HCT116 (cell line): ENCODE measurements at regions not wholly inside any gene's neighbourhood (a gene's known extent, or its start where the extent isn't known, plus 50 kb on each side); places are given as distances from the start of the nearest gene placed in this dataset.

ENCODE experiments used
- ATAC-seq: fragments of 200-7000 bp; cut with Tn5 transposase; 2 replicates; pipeline ENCODE4 v1.9.1; 2020; ENCODE audit warnings: mild to moderate bottlenecking, moderate library complexity
- BruUV-seq: library from RNA; stranded (reverse); fragments of 400-500 nt; replicated peaks from 2 replicates; lab custom pipeline; 2021; lab: Mats Ljungman, UMichigan
- CTCF ChIA-PET: fragments of 300-600 bp; sonication (Branson Sonifier 250); formaldehyde crosslinking; loops from one replicate; lab custom pipeline; 2021; ENCODE audit warnings: antibody characterized with exemption; lab: Charles Lee
- POLR2A ChIA-PET: fragments of 300-600, 350-600 bp; sonication (Branson Sonifier 250); formaldehyde crosslinking; loops from one replicate; lab custom pipeline; 2021; ENCODE audit warnings: antibody characterized with exemption; lab: Charles Lee
- RAD21 ChIA-PET, 2 experiments: fragments of 300-600 bp; sonication (Branson Sonifier 250); formaldehyde crosslinking; loops; one replicate each; lab custom pipeline; 2023; ENCODE audit warnings: low total read pairs in 2 of 2; ENCODE audit not compliant: uncharacterized antibody in 2 of 2, unreplicated experiment in 2 of 2, low non-redundant PET in 1 of 2; lab: Charles Lee
- DNase-seq: peaks from one replicate; pipeline ENCODE4 v3.0.0-alpha.2; 2010; ENCODE audit warnings: low read depth, low spot score
- H2AFZ ChIP-seq: fragments of 200-600 bp; shearing (Covaris generic), sonication (generic); 2 replicates; pipeline ENCODE4 v1.6.1; 2017; ENCODE audit warnings: low read depth, mixed run types, mixed read lengths, antibody characterized with exemption, low read length; ENCODE audit not compliant: poor library complexity, severe bottlenecking
- H3K27ac ChIP-seq: 2 replicates; pipeline ENCODE4 v1.5.1; 2012; ENCODE audit warnings: low read depth, low read length
- H3K27me3 ChIP-seq: fragments of 200-600 bp; sonication (generic); 2 replicates; pipeline ENCODE4 v1.6.1; 2016; ENCODE audit warnings: mixed run types, low read length, mixed read lengths; ENCODE audit not compliant: insufficient read depth
- H3K36me3 ChIP-seq, 2 experiments: fragments of 200-500 bp in 1 of 2; fragments of 200-600 bp in 1 of 2; sonication (Bioruptor generic) in 1 of 2; sonication (generic) in 1 of 2; 2 replicates each; pipeline versions ENCODE4 v1.5.1 to v1.6.1; 2014 to 2016; ENCODE audit warnings: low read length in 2 of 2, inconsistent platforms in 1 of 2, mixed read lengths in 1 of 2, mixed run types in 1 of 2; ENCODE audit not compliant: insufficient read depth in 2 of 2, control insufficient read depth in 1 of 2
- H3K4me1 ChIP-seq, 2 experiments: fragments of 200-600 bp in 1 of 2; sonication (generic) in 1 of 2; 2 replicates each; pipeline versions ENCODE4 v1.5.1 to v1.6.1; 2012 to 2017; ENCODE audit warnings: low read length in 2 of 2, inconsistent platforms in 1 of 2, mild to moderate bottlenecking in 1 of 2, mixed read lengths in 1 of 2, mixed run types in 1 of 2, moderate library complexity in 1 of 2; ENCODE audit not compliant: insufficient read depth in 2 of 2, control insufficient read depth in 1 of 2
- H3K4me2 ChIP-seq: fragments of 200-600 bp; sonication (generic); 2 replicates; pipeline ENCODE4 v1.6.1; 2017; ENCODE audit warnings: mixed run types, low read length, mixed read lengths
- H3K4me3 ChIP-seq, 2 experiments: fragments of 200-600 bp in 1 of 2; sonication (generic) in 1 of 2; replicated peaks in 1 of 2; 2 replicates each; pipeline ENCODE4 v1.5.1; 2011 to 2016; ENCODE audit warnings: low read length in 2 of 2, control low read depth in 1 of 2, low read depth in 1 of 2, mild to moderate bottlenecking in 1 of 2, mixed read lengths in 1 of 2, mixed run types in 1 of 2
- H3K79me2 ChIP-seq: fragments of 200-600 bp; sonication (generic); 2 replicates; pipeline ENCODE4 v1.6.1; 2017; ENCODE audit warnings: mild to moderate bottlenecking, mixed run types, low read length, moderate library complexity, mixed read lengths; ENCODE audit not compliant: insufficient read depth
- H3K9ac ChIP-seq: fragments of 200-600 bp; sonication (generic); 2 replicates; pipeline ENCODE4 v1.6.1; 2016; ENCODE audit warnings: low read length, mixed read lengths
- H3K9me2 ChIP-seq: fragments of 200-600 bp; sonication (generic), shearing (Covaris generic); 2 replicates; pipeline ENCODE4 v1.6.1; 2017; ENCODE audit warnings: mixed run types, mild to moderate bottlenecking, moderate library complexity; ENCODE audit not compliant: insufficient read depth
- H3K9me3 ChIP-seq, 2 experiments: fragments of 200-500 bp in 1 of 2; fragments of 200-600 bp in 1 of 2; sonication (Bioruptor generic) in 1 of 2; sonication (generic) in 1 of 2; 2 replicates each; pipeline ENCODE4 v1.6.1; 2014 to 2017; ENCODE audit warnings: low read length in 2 of 2, mixed read lengths in 2 of 2, inconsistent platforms in 1 of 2, low read depth in 1 of 2, mild to moderate bottlenecking in 1 of 2, mixed run types in 1 of 2, moderate library complexity in 1 of 2; ENCODE audit not compliant: control insufficient read depth in 1 of 2, insufficient read depth in 1 of 2
- H4K20me1 ChIP-seq: fragments of 200-600 bp; sonication (generic), shearing (Covaris generic); 2 replicates; pipeline ENCODE4 v1.6.1; 2017; ENCODE audit warnings: mixed run types, mild to moderate bottlenecking, moderate library complexity; ENCODE audit not compliant: insufficient read depth
- CBX3 ChIP-seq: IDR thresholded peaks from 2 replicates; pipeline ENCODE4 v1.6.1; 2012; ENCODE audit warnings: low read depth
- EGR1 ChIP-seq: IDR thresholded peaks from 2 replicates; pipeline ENCODE4 v1.6.1; 2012; ENCODE audit warnings: low read depth
- ELF1 ChIP-seq: IDR thresholded peaks from 2 replicates; pipeline ENCODE4 v1.6.1; 2012; ENCODE audit warnings: low read depth, borderline replicate concordance
- FOSL1 ChIP-seq: IDR thresholded peaks from 2 replicates; pipeline ENCODE4 v1.6.1; 2012; ENCODE audit warnings: low read depth
- POLR2AphosphoS5 ChIP-seq: IDR thresholded peaks from 2 replicates; pipeline ENCODE4 v1.6.1; 2011; ENCODE audit warnings: mild to moderate bottlenecking, low read depth, low read length, moderate library complexity
- RAD21 ChIP-seq: IDR thresholded peaks from 2 replicates; pipeline ENCODE4 v1.6.1; 2012; ENCODE audit warnings: low read depth, mild to moderate bottlenecking
- REST ChIP-seq: IDR thresholded peaks from 2 replicates; pipeline ENCODE4 v1.6.1; 2012; ENCODE audit warnings: low read depth
- SIN3A ChIP-seq: IDR thresholded peaks from 2 replicates; pipeline ENCODE4 v1.6.1; 2012; ENCODE audit warnings: low read depth
- SP1 ChIP-seq: IDR thresholded peaks from 2 replicates; pipeline ENCODE4 v1.6.1; 2012; ENCODE audit warnings: low read depth
- SRF ChIP-seq: IDR thresholded peaks from 2 replicates; pipeline ENCODE4 v1.6.1; 2012; ENCODE audit warnings: low read depth
- TCF7L2 ChIP-seq: IDR thresholded peaks from 2 replicates; pipeline ENCODE4 v1.7.0; 2011; ENCODE audit warnings: borderline replicate concordance, inconsistent platforms; ENCODE audit not compliant: insufficient read depth, insufficient read length; ENCODE audit errors: extremely low read depth
- YY1 ChIP-seq: IDR thresholded peaks from 2 replicates; pipeline ENCODE4 v1.6.1; 2011; ENCODE audit warnings: low read length, low read depth, moderate library complexity, mild to moderate bottlenecking; ENCODE audit not compliant: insufficient replicate concordance; ENCODE audit errors: extremely low read depth
- ZFX ChIP-seq: fragments of 450-650 bp; IDR thresholded peaks from 2 replicates; pipeline ENCODE4 v1.6.1; 2017
- intact Hi-C: fragments of 100-400 bp; cut with micrococcal nuclease; formaldehyde crosslinking; loops from 2 replicates; pipeline ENCODE4 v1.10.0; 2022
- TF ChIP-seq, protein P1 (sequence below): IDR thresholded peaks from 2 replicates; pipeline ENCODE4 v1.6.1; 2012

DNA sequence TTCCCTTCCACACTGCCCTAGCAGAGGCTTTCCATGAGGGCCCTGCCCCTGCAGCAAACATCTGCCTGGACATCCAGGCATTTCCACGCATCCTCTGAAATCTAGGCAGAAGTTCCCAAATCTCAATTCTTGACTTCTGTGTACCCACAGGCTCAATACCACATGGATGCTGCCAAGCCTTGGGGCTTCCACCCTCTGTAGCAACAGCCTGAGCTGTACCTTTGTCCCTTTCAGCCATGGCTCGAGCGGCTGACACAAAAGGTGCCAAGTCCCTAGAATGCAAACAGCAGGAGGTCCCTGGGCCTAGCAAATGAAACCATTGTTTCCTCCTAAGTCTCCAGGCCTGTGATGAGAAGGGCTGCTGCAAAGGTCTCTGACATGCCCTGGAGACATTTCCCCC, 744.5 kb upstream of the LINC00305 start:
- no peak for DNase-seq
- Histone ChIP-seq H3K9ac (no peak overlapping the region), H3K4me3 (no peak overlapping the region), H3K4me2 (no peak overlapping the region)
- BruUV-seq = no TSS peak
- CTCF ChIA-PET = no interaction called here
- TF ChIP-seq REST = no peak
- TF ChIP-seq CBX3 = no peak
- no peak for TF ChIP-seq TCF7L2
- TF ChIP-seq POLR2AphosphoS5 = no peak
- TF ChIP-seq, all 23 proteins: peak for 0
- Histone ChIP-seq H3K4me1 (no peaks in the 10 kb centered on the region), H3K27ac (no peak overlapping the region), H3K9me3 (peaks cover 4 to 19% of the 10 kb centered on the region in 2 experiments; a peak in 2 of 4 replicates), H3K27me3 (no peaks in the 10 kb centered on the region), H3K9me2 (no peaks in the 10 kb centered on the region), H4K20me1 (no peaks in the 10 kb centered on the region), H3K79me2 (no peaks in the 10 kb centered on the region), H2AFZ (no peak overlapping the region), H3K36me3 (no peaks in the 10 kb centered on the region)
- ChIA-PET POLR2A (no interaction called here), RAD21 (no interaction called here)
- no peak for ATAC-seq
- intact Hi-C loops = no loop called here

- Histone ChIP-seq H3K4me2 (no peak overlapping the region), H3K36me3 (no peaks in the 10 kb centered on the region), H3K9me2 (no peaks in the 10 kb centered on the region), H4K20me1 (no peaks in the 10 kb centered on the region), H3K4me1 (no peaks in the 10 kb centered on the region), H3K79me2 (no peaks in the 10 kb centered on the region), H3K9ac (no peak overlapping the region), H3K9me3 (peaks cover 4 to 14% of the 10 kb centered on the region in 2 experiments; a peak in 3 of 4 replicates), H3K27me3 (no peaks in the 10 kb centered on the region), H3K27ac (no peak overlapping the region), H3K4me3 (no peak overlapping the region), H2AFZ (no peak overlapping the region)
- DNase-seq = no peak
- no peak for ATAC-seq
- RAD21 ChIA-PET = no interaction called here
- CTCF ChIA-PET = no interaction called here
- intact Hi-C loops = no loop called here
- BruUV-seq = no TSS peak
- POLR2A ChIA-PET = no interaction called here
- TF ChIP-seq ELF1 = no peak
- no peak for TF ChIP-seq EGR1
- TF ChIP-seq SP1 = no peak
- TF ChIP-seq YY1 = no peak
- no peak for TF ChIP-seq RAD21
- TF ChIP-seq, protein P1, sequence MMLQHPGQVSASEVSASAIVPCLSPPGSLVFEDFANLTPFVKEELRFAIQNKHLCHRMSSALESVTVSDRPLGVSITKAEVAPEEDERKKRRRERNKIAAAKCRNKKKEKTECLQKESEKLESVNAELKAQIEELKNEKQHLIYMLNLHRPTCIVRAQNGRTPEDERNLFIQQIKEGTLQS = no peak
- TF ChIP-seq FOSL1 = no peak
- TF ChIP-seq SIN3A = no peak
- TF ChIP-seq SRF = no peak
- TF ChIP-seq ZFX = no peak
- TF ChIP-seq REST = no peak
Measured at GRCh38 chr18:64888956-64889355, 740.1 kb upstream of the LINC00305 start.
